Astrocyte (in vitro differentiated cells and primary cell): ENCODE measurements at regions not wholly inside any gene's neighbourhood (a gene's known extent, or its start where the extent isn't known, plus 50 kb on each side); places are given as distances from the start of the nearest gene placed in this dataset.

Experiments used
- DNase-seq: peaks from one replicate; pipeline ENCODE4 v3.0.0-alpha.2; 2010; ENCODE audit warnings: low read depth
- FAIRE-seq: peaks from 2 replicates; lab custom pipeline; 2011; peaks lifted over from hg19 to GRCh38; lab: Jason Lieb, UNC
- H2AFZ ChIP-seq: 2 replicates; pipeline ENCODE4 v1.6.0; 2012; ENCODE audit warnings: low read depth, low read length, inconsistent platforms
- H3K27ac ChIP-seq: 2 replicates; pipeline ENCODE4 v1.5.1; 2011; ENCODE audit warnings: low read depth, low read length, inconsistent platforms
- H3K27me3 ChIP-seq: 2 replicates; pipeline ENCODE4 v1.6.0; 2011; ENCODE audit warnings: low read length, inconsistent platforms; ENCODE audit not compliant: insufficient read depth
- H3K36me3 ChIP-seq: 2 replicates; pipeline ENCODE4 v1.5.1; 2011; ENCODE audit warnings: low read length, inconsistent platforms; ENCODE audit not compliant: insufficient read depth
- H3K4me1 ChIP-seq: 2 replicates; pipeline ENCODE4 v1.5.1; 2011; ENCODE audit warnings: low read length, inconsistent platforms; ENCODE audit not compliant: insufficient read depth
- H3K4me2 ChIP-seq: 2 replicates; pipeline ENCODE4 v1.6.0; 2012; ENCODE audit warnings: low read length, inconsistent platforms
- H3K4me3 ChIP-seq: 2 replicates; pipeline ENCODE4 v1.5.1; 2011; ENCODE audit warnings: low read depth, mild to moderate bottlenecking, low read length, inconsistent platforms; ENCODE audit not compliant: insufficient read depth
- H3K79me2 ChIP-seq: 2 replicates; pipeline ENCODE4 v1.6.0; 2012; ENCODE audit warnings: mild to moderate bottlenecking, low read length, inconsistent platforms; ENCODE audit not compliant: insufficient read depth
- H3K9ac ChIP-seq: 2 replicates; pipeline ENCODE4 v1.6.0; 2012; ENCODE audit warnings: mild to moderate bottlenecking, low read length, inconsistent platforms
- H3K9me3 ChIP-seq: 2 replicates; pipeline ENCODE4 v1.5.1; 2012; ENCODE audit warnings: low read depth, mild to moderate bottlenecking, low read length, inconsistent platforms; ENCODE audit not compliant: insufficient read depth
- H4K20me1 ChIP-seq: 2 replicates; pipeline ENCODE4 v1.6.0; 2012; ENCODE audit warnings: low read length, inconsistent platforms; ENCODE audit not compliant: insufficient read depth
- H3K27ac Mint-ChIP-seq: one replicate; pipeline ENCODE4 v1.8.0; 2021; ENCODE audit warnings: mild to moderate bottlenecking, mixed read lengths; ENCODE audit not compliant: unreplicated experiment
- H3K27me3 Mint-ChIP-seq: one replicate; pipeline ENCODE4 v1.8.0; 2021; ENCODE audit warnings: low read depth, mixed read lengths; ENCODE audit not compliant: unreplicated experiment
- H3K36me3 Mint-ChIP-seq: one replicate; pipeline ENCODE4 v1.8.0; 2021; ENCODE audit warnings: low read depth, mixed read lengths; ENCODE audit not compliant: unreplicated experiment
- H3K4me1 Mint-ChIP-seq: one replicate; pipeline ENCODE4 v1.8.0; 2021; ENCODE audit warnings: low read depth, mixed read lengths; ENCODE audit not compliant: unreplicated experiment
- H3K4me3 Mint-ChIP-seq: one replicate; pipeline ENCODE4 v1.8.0; 2021; ENCODE audit warnings: mild to moderate bottlenecking, moderate library complexity, mixed read lengths; ENCODE audit not compliant: unreplicated experiment
- H3K9me3 Mint-ChIP-seq: one replicate; pipeline ENCODE4 v1.8.0; 2021; ENCODE audit warnings: mild to moderate bottlenecking, mixed read lengths; ENCODE audit not compliant: unreplicated experiment
- CTCF ChIP-seq: IDR thresholded peaks from 2 replicates; pipeline ENCODE4 v1.5.1; 2011; ENCODE audit warnings: low read depth, mild to moderate bottlenecking, inconsistent platforms, low read length, moderate library complexity; ENCODE audit not compliant: insufficient read depth
- EZH2 ChIP-seq: IDR thresholded peaks from 2 replicates; pipeline ENCODE4 v1.6.1; 2012; ENCODE audit warnings: mild to moderate bottlenecking, low read length, inconsistent platforms; ENCODE audit not compliant: insufficient read depth

GRCh38 chr14:92253381-92253894 is 69.5 kb upstream of the SLC24A4 start:
- DNase-seq = no peak

DNA sequence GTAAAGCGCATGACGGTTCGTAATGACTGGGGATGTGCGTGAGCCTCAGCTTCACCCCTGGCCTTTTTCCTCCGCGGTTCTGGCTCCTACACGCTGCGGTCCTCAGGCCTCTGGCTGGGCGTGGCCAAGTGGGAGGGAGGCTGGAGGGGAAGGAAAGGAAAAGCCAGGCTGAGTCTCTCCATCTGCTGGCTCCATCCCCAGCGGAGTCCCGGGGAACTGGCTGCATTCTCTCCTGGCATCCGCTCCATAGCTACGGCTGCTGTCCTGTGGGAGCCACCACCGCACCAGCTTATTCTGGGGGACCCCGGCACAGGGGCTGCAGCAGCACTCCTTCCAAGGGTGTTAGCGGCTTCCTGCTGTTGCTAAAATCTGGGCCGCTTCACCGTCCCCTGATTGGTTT is 68.2 kb upstream of the SLC24A4 start:
- Mint-ChIP-seq H3K36me3 (no peaks in the 10 kb centered on the region), H3K9me3 (peaks cover 3% of the 10 kb centered on the region), H3K27ac (no peak overlapping the region), H3K4me3 (no peak overlapping the region), H3K27me3 (peaks cover 68% of the 10 kb centered on the region), H3K4me1 (no peaks in the 10 kb centered on the region)
- Histone ChIP-seq H3K79me2 (no peaks in the 10 kb centered on the region), H4K20me1 (no peaks in the 10 kb centered on the region), H3K4me2 (peak overlapping the region; percentile 55), H2AFZ (peak overlapping the region; percentile 28), H3K9ac (no peak overlapping the region), H3K27me3 (peaks cover 17% of the 10 kb centered on the region), H3K4me3 (no peak overlapping the region), H3K36me3 (no peaks in the 10 kb centered on the region), H3K9me3 (no peaks in the 10 kb centered on the region), H3K27ac (no peak overlapping the region), H3K4me1 (no peaks in the 10 kb centered on the region)
- FAIRE-seq (no peak), DNase-seq (peak; percentile 2)
- TF ChIP-seq CTCF (no peak), EZH2 (no peak)

More at GRCh38 chr14:92253381-92253894, 69.5 kb upstream of the SLC24A4 start:
- Mint-ChIP-seq H3K4me3 (no peak overlapping the region), H3K27ac (no peak overlapping the region), H3K36me3 (no peaks in the 10 kb centered on the region), H3K4me1 (no peaks in the 10 kb centered on the region), H3K9me3 (peaks cover 3% of the 10 kb centered on the region), H3K27me3 (peaks cover 66% of the 10 kb centered on the region)
- Histone ChIP-seq H3K9me3 (no peaks in the 10 kb centered on the region), H3K27ac (no peak overlapping the region), H3K79me2 (no peaks in the 10 kb centered on the region), H3K36me3 (no peaks in the 10 kb centered on the region), H3K4me2 (no peak overlapping the region), H3K9ac (no peak overlapping the region), H2AFZ (no peak overlapping the region), H3K4me1 (no peaks in the 10 kb centered on the region), H3K4me3 (no peak overlapping the region), H4K20me1 (no peaks in the 10 kb centered on the region), H3K27me3 (peaks cover 17% of the 10 kb centered on the region)
- TF ChIP-seq CTCF (no peak), EZH2 (no peak)
- no peak for FAIRE-seq

- Histone ChIP-seq H3K4me2 (no peak overlapping the region), H3K27ac (no peak overlapping the region), H3K27me3 (peaks cover 8% of the 10 kb centered on the region), H4K20me1 (no peaks in the 10 kb centered on the region), H3K9ac (no peak overlapping the region), H3K4me3 (no peak overlapping the region), H3K4me1 (no peaks in the 10 kb centered on the region), H3K9me3 (no peaks in the 10 kb centered on the region), H3K36me3 (no peaks in the 10 kb centered on the region), H2AFZ (no peak overlapping the region), H3K79me2 (no peaks in the 10 kb centered on the region)
- no peak for TF ChIP-seq CTCF
- no peak for TF ChIP-seq EZH2
- Mint-ChIP-seq H3K4me3 (no peak overlapping the region), H3K9me3 (peaks cover 2% of the 10 kb centered on the region), H3K27ac (no peak overlapping the region), H3K4me1 (no peaks in the 10 kb centered on the region), H3K36me3 (no peaks in the 10 kb centered on the region), H3K27me3 (peaks cover 45% of the 10 kb centered on the region)
- FAIRE-seq (no peak), DNase-seq (no peak)
These were observed 64.0 kb upstream of the SLC24A4 start for GRCh38 chr14:92258934-92259333.
